Natural killer cell (primary cell): ENCODE measurements at regions not wholly inside any gene's neighbourhood (a gene's known extent, or its start where the extent isn't known, plus 50 kb on each side); places are given as distances from the start of the nearest gene placed in this dataset.

Source experiments
- ATAC-seq, 3 donors: fragments of 150-1000 bp in 2 of 3; fragments of 200-7000 bp in 1 of 3; cut with Tn5 transposase; 1 replicate in 1 of 3; 2 replicates in 2 of 3; pipeline ENCODE4 v1.10.0; 2021; ENCODE audit warnings: mild to moderate bottlenecking in 2 of 3, moderate library complexity in 2 of 3
- DNase-seq, 2 donors: peaks; one replicate each; pipeline versions ENCODE4 v3.0.0 to v3.0.0-alpha.2; 2013 to 2021; ENCODE audit warnings: mixed read lengths in 1 of 2
- H3K27ac ChIP-seq: one replicate; pipeline ENCODE4 v1.5.1; 2013; ENCODE audit warnings: mild to moderate bottlenecking, low read length
- H3K27me3 ChIP-seq: one replicate; pipeline ENCODE4 v1.6.1; 2013; ENCODE audit warnings: low read length; ENCODE audit not compliant: control insufficient read depth, insufficient read depth
- H3K36me3 ChIP-seq: one replicate; pipeline ENCODE4 v1.6.1; 2013; ENCODE audit warnings: low read length; ENCODE audit not compliant: control insufficient read depth, insufficient read depth
- H3K4me1 ChIP-seq: one replicate; pipeline ENCODE4 v1.6.1; 2013; ENCODE audit warnings: low read length; ENCODE audit not compliant: control insufficient read depth, insufficient read depth
- H3K4me3 ChIP-seq: one replicate; pipeline ENCODE4 v1.5.1; 2013; ENCODE audit warnings: low read length
- H3K9me3 ChIP-seq: one replicate; pipeline ENCODE4 v1.6.1; 2013; ENCODE audit warnings: low read length; ENCODE audit not compliant: control insufficient read depth, insufficient read depth
- H3K27ac Mint-ChIP-seq, 2 donors: one replicate each; pipeline ENCODE4 v1.8.0; 2022; ENCODE audit warnings: mild to moderate bottlenecking in 2 of 2, mixed read lengths in 2 of 2, moderate library complexity in 1 of 2
- H3K27me3 Mint-ChIP-seq, 2 donors: one replicate each; pipeline ENCODE4 v1.8.0; 2022; ENCODE audit warnings: low read depth in 2 of 2, mixed read lengths in 2 of 2
- H3K36me3 Mint-ChIP-seq: one replicate; pipeline ENCODE4 v1.8.0; 2022; ENCODE audit warnings: mixed read lengths
- H3K4me1 Mint-ChIP-seq, 2 donors: one replicate each; pipeline ENCODE4 v1.8.0; 2022; ENCODE audit warnings: mixed read lengths in 2 of 2
- H3K4me3 Mint-ChIP-seq: one replicate; pipeline ENCODE4 v1.8.0; 2022; ENCODE audit warnings: mild to moderate bottlenecking, moderate library complexity, mixed read lengths
- H3K9me3 Mint-ChIP-seq, 2 donors: one replicate each; pipeline ENCODE4 v1.8.0; 2022; ENCODE audit warnings: mixed read lengths in 2 of 2
- CTCF ChIP-seq: fragments of 200-600 bp; IDR thresholded peaks from one replicate; pipeline ENCODE4 v1.8.0; 2022; ENCODE audit warnings: antibody characterized with exemption
- WGBS: methylation state at CpG from one replicate; pipeline ENCODE4 v1.1.7; 2013; ENCODE audit warnings: missing lambda C conversion rate; ENCODE audit not compliant: insufficient coverage; 5-methylcytosine and 5-hydroxymethylcytosine counted together
- intact Hi-C: fragments of 100-400 bp; cut with micrococcal nuclease; formaldehyde crosslinking; loops from one replicate; pipeline ENCODE4 v1.14.2; 2022

- no peaks in the 10 kb centered on the region for H3K36me3 Mint-ChIP-seq
- no peak for DNase-seq
- Histone ChIP-seq H3K27ac (no peak overlapping the region), H3K27me3 (no peaks in the 10 kb centered on the region), H3K4me3 (no peak overlapping the region), H3K4me1 (no peaks in the 10 kb centered on the region), H3K36me3 (no peaks in the 10 kb centered on the region), H3K9me3 (no peaks in the 10 kb centered on the region)
- H3K27ac Mint-ChIP-seq, result no peak overlapping the region
- no peak for ATAC-seq
- H3K4me3 Mint-ChIP-seq, result no peak overlapping the region
- intact Hi-C loops, result no loop called here
- H3K4me1 Mint-ChIP-seq, result no peaks in the 10 kb centered on the region
- H3K27me3 Mint-ChIP-seq, result peaks cover 0 to 2% of the 10 kb centered on the region in 2 donors
- WGBS, result 94% methylated on average over 2 of the region's 2 CpGs
- no peak for TF ChIP-seq CTCF
- H3K9me3 Mint-ChIP-seq, result no peaks in the 10 kb centered on the region
Measured at GRCh38 chr9:1216532-1216931, 166.4 kb downstream of the DMRT2 start.

DNA sequence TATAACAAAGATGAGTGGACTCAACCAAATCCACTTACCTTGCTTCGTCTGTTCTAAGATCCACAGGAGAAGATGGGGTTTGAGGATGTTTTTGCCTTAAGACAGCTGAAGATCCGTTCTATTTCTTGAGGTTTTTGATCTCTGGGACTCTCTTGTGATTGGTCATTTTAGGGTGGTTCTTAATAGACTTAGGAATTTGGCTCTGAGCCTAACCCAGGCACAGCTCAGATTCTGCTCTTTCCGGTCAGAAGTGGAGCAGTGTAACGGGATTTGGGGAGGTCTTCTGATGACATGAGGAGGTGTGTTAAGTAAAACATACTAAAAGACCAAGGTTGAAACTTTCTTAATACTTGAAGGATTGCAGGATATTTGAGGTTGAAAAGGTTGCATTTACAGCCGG lies 166.9 kb downstream of the DMRT2 start:
- no peaks in the 10 kb centered on the region for H3K4me1 Mint-ChIP-seq
- intact Hi-C loops, result no loop called here

GRCh38 chr9:1219284-1219683 lies 169.1 kb downstream of the DMRT2 start:
- intact Hi-C loops, result no loop called here
- DNase-seq, result no peak
- no peak for ATAC-seq
- Histone ChIP-seq H3K27me3 (no peaks in the 10 kb centered on the region), H3K27ac (no peak overlapping the region), H3K4me3 (no peak overlapping the region), H3K36me3 (no peaks in the 10 kb centered on the region), H3K4me1 (no peaks in the 10 kb centered on the region), H3K9me3 (peaks cover 2% of the 10 kb centered on the region)
- H3K36me3 Mint-ChIP-seq, result no peaks in the 10 kb centered on the region
- no peaks in the 10 kb centered on the region for H3K4me1 Mint-ChIP-seq
- no peaks in the 10 kb centered on the region for H3K9me3 Mint-ChIP-seq
- no peak overlapping the region for H3K27ac Mint-ChIP-seq
- TF ChIP-seq CTCF, result no peak
- no peak overlapping the region for H3K4me3 Mint-ChIP-seq
- 67% methylated on average over 1 of the region's 2 CpGs for WGBS
- peaks cover 0 to 2% of the 10 kb centered on the region in 2 donors for H3K27me3 Mint-ChIP-seq

More for the DNA sequence above, 166.9 kb downstream of the DMRT2 start:
- H3K9me3 ChIP-seq, result no peaks in the 10 kb centered on the region
- Mint-ChIP-seq H3K36me3 (no peaks in the 10 kb centered on the region), H3K27me3 (peaks cover 0 to 2% of the 10 kb centered on the region in 2 donors), H3K27ac (no peak overlapping the region), H3K4me3 (no peak overlapping the region), H3K9me3 (no peaks in the 10 kb centered on the region)
- no peaks in the 10 kb centered on the region for H3K36me3 ChIP-seq
- H3K4me3 ChIP-seq, result no peak overlapping the region
- DNase-seq (no peak), ATAC-seq (no peak)
- no peaks in the 10 kb centered on the region for H3K4me1 ChIP-seq
- no peaks in the 10 kb centered on the region for H3K27me3 ChIP-seq
- WGBS, result 84% methylated on average over 5 of the region's 5 CpGs
- no peak for TF ChIP-seq CTCF
- no peak overlapping the region for H3K27ac ChIP-seq

- H3K4me1 Mint-ChIP-seq, result no peaks in the 10 kb centered on the region
- 92% methylated on average over 7 of the region's 7 CpGs for WGBS
Measured at GRCh38 chr9:1221298-1221697, 171.1 kb downstream of the DMRT2 start.

More at GRCh38 chr9:1221298-1221697, 171.1 kb downstream of the DMRT2 start:
- Mint-ChIP-seq H3K9me3 (no peaks in the 10 kb centered on the region), H3K27me3 (peaks cover 0 to 2% of the 10 kb centered on the region in 2 donors), H3K27ac (no peak overlapping the region), H3K4me3 (no peak overlapping the region), H3K36me3 (no peaks in the 10 kb centered on the region)
- intact Hi-C loops, result no loop called here
- no peak for DNase-seq
- TF ChIP-seq CTCF, result no peak
- no peak for ATAC-seq
- no peak overlapping the region for H3K4me3 ChIP-seq
- H3K36me3 ChIP-seq, result no peaks in the 10 kb centered on the region
- no peaks in the 10 kb centered on the region for H3K27me3 ChIP-seq
- H3K9me3 ChIP-seq, result peaks cover 2% of the 10 kb centered on the region
- no peak overlapping the region for H3K27ac ChIP-seq
- H3K4me1 ChIP-seq, result no peaks in the 10 kb centered on the region
